ENCODE measurements at regions not wholly inside any gene's neighbourhood (a gene's known extent, or its start where the extent isn't known, plus 50 kb on each side); places are given as distances from the start of the nearest gene placed in this dataset.

- BruUV-seq (replicated peaks): no TSS peak
- Histone ChIP-seq H3K4me1 (ENCODE audit: control insufficient read depth in 1 of 2, insufficient read depth in 2 of 2, low read length in 2 of 2) (no peaks in the 10 kb centered on the region), H3K9me2 (ENCODE audit: insufficient read depth) (no peaks in the 10 kb centered on the region), H3K27ac (ENCODE audit: low read depth, low read length) (no peak overlapping the region), H3K4me3 (replicated peaks in 1 of 2; ENCODE audit: low read depth in 1 of 2, low read length in 2 of 2) (no peak overlapping the region), H3K9ac (ENCODE audit: low read length) (no peak overlapping the region), H3K79me2 (ENCODE audit: insufficient read depth, low read length) (no peaks in the 10 kb centered on the region), H3K36me3 (ENCODE audit: control insufficient read depth in 1 of 2, insufficient read depth in 2 of 2, low read length in 2 of 2) (no peaks in the 10 kb centered on the region), H3K9me3 (ENCODE audit: control insufficient read depth in 1 of 2, insufficient read depth in 1 of 2, low read depth in 1 of 2, low read length in 2 of 2) (no peaks in the 10 kb centered on the region), H2AFZ (ENCODE audit: low read depth, low read length, poor library complexity, severe bottlenecking) (no peak overlapping the region), H3K4me2 (ENCODE audit: low read length) (no peak overlapping the region), H4K20me1 (ENCODE audit: insufficient read depth) (no peaks in the 10 kb centered on the region), H3K27me3 (ENCODE audit: insufficient read depth, low read length) (no peaks in the 10 kb centered on the region)
- no peak for ATAC-seq
- ChIA-PET POLR2A (no interaction called here), RAD21 (ENCODE audit: low non-redundant PET in 1 of 2, low total read pairs in 2 of 2, uncharacterized antibody in 2 of 2, unreplicated experiment in 2 of 2) (no interaction called here), CTCF (no interaction called here)
- DNase-seq (ENCODE audit: low read depth, low spot score): no peak
- TF ChIP-seq, protein P1, sequence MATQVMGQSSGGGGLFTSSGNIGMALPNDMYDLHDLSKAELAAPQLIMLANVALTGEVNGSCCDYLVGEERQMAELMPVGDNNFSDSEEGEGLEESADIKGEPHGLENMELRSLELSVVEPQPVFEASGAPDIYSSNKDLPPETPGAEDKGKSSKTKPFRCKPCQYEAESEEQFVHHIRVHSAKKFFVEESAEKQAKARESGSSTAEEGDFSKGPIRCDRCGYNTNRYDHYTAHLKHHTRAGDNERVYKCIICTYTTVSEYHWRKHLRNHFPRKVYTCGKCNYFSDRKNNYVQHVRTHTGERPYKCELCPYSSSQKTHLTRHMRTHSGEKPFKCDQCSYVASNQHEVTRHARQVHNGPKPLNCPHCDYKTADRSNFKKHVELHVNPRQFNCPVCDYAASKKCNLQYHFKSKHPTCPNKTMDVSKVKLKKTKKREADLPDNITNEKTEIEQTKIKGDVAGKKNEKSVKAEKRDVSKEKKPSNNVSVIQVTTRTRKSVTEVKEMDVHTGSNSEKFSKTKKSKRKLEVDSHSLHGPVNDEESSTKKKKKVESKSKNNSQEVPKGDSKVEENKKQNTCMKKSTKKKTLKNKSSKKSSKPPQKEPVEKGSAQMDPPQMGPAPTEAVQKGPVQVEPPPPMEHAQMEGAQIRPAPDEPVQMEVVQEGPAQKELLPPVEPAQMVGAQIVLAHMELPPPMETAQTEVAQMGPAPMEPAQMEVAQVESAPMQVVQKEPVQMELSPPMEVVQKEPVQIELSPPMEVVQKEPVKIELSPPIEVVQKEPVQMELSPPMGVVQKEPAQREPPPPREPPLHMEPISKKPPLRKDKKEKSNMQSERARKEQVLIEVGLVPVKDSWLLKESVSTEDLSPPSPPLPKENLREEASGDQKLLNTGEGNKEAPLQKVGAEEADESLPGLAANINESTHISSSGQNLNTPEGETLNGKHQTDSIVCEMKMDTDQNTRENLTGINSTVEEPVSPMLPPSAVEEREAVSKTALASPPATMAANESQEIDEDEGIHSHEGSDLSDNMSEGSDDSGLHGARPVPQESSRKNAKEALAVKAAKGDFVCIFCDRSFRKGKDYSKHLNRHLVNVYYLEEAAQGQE (IDR thresholded peaks at IDR 0.05; ENCODE audit: low read depth): no peak
- TF ChIP-seq, protein P2, sequence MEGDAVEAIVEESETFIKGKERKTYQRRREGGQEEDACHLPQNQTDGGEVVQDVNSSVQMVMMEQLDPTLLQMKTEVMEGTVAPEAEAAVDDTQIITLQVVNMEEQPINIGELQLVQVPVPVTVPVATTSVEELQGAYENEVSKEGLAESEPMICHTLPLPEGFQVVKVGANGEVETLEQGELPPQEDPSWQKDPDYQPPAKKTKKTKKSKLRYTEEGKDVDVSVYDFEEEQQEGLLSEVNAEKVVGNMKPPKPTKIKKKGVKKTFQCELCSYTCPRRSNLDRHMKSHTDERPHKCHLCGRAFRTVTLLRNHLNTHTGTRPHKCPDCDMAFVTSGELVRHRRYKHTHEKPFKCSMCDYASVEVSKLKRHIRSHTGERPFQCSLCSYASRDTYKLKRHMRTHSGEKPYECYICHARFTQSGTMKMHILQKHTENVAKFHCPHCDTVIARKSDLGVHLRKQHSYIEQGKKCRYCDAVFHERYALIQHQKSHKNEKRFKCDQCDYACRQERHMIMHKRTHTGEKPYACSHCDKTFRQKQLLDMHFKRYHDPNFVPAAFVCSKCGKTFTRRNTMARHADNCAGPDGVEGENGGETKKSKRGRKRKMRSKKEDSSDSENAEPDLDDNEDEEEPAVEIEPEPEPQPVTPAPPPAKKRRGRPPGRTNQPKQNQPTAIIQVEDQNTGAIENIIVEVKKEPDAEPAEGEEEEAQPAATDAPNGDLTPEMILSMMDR (IDR thresholded peaks at IDR 0.05 in 2 of 3, conservative IDR thresholded peaks at IDR 0.05 in 1 of 3; ENCODE audit: borderline replicate concordance in 1 of 3, insufficient read depth in 1 of 3, low read depth in 2 of 3, low read length in 2 of 3): no peak
- TF ChIP-seq SIN3A (IDR thresholded peaks at IDR 0.05; ENCODE audit: low read depth) (no peak), JUND (IDR thresholded peaks at IDR 0.05) (no peak), TCF7L2 (IDR thresholded peaks at IDR 0.05; ENCODE audit: borderline replicate concordance, extremely low read depth, insufficient read depth, insufficient read length) (no peak), ELF1 (IDR thresholded peaks at IDR 0.05; ENCODE audit: borderline replicate concordance, low read depth) (no peak), ZBTB33 (IDR thresholded peaks at IDR 0.05; ENCODE audit: extremely low read depth, insufficient replicate concordance, low read length) (no peak)
- TF ChIP-seq, protein P3, sequence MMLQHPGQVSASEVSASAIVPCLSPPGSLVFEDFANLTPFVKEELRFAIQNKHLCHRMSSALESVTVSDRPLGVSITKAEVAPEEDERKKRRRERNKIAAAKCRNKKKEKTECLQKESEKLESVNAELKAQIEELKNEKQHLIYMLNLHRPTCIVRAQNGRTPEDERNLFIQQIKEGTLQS (IDR thresholded peaks at IDR 0.05): no peak
- intact Hi-C loops (cut with micrococcal nuclease): no loop called here
Measured at GRCh38 chr13:63156816-63157215, 1741.2 kb upstream of the PCDH20 start.

Data from HCT116 (cell line).